ENCODE measurements at regions not wholly inside any gene's neighbourhood (a gene's known extent, or its start where the extent isn't known, plus 50 kb on each side); places are given as distances from the start of the nearest gene placed in this dataset.

DNA sequence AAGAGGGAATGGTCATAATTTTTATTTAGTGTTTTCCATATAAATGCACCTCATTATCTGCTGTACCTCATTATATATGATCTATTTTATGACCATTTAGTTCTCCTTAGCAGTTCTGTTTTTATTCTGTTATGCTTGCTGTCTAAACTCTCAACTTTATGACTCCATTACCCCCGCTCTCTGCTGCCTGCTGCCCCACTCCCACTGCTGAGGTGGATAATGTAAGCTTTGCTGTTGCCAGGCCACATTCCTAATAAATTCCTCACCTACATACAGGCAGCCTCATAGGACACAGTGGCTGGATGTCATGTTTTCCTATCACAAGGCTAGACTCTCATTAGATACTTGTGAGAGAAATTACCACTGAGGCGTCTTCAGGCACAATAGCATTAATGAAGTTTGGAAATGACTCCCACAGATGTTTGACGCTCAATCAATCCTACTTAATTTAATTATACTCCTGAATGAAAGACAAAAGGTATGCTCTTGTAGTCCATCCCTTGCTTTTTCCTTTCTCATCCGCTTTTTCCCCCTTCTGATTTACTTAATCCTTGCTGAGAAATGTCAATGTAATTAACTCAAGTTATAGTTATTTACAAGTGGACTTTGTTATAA is 497.5 kb upstream of the IGFBP7 start:
- no peaks in the 10 kb centered on the region for H4K20me1 ChIP-seq (ENCODE audit: insufficient read depth, low read length)
- H3K4me1 ChIP-seq (ENCODE audit: insufficient read depth, low read length, severe bottlenecking), result no peaks in the 10 kb centered on the region
- H3K27ac ChIP-seq (ENCODE audit: low read depth, low read length, poor library complexity, severe bottlenecking), result no peak overlapping the region
- no peak overlapping the region for H3K9ac ChIP-seq (ENCODE audit: low read length)
- no peaks in the 10 kb centered on the region for H3K79me2 ChIP-seq (ENCODE audit: insufficient read depth, low read length)
- no peaks in the 10 kb centered on the region for H3F3A ChIP-seq (ENCODE audit: insufficient read depth, low read length)
- H3K4me3 ChIP-seq (ENCODE audit: low read depth, low read length, poor library complexity, severe bottlenecking), result no peak overlapping the region
- no peaks in the 10 kb centered on the region for H3K27me3 ChIP-seq (ENCODE audit: insufficient read depth, low read length)
- TF ChIP-seq, protein P1, sequence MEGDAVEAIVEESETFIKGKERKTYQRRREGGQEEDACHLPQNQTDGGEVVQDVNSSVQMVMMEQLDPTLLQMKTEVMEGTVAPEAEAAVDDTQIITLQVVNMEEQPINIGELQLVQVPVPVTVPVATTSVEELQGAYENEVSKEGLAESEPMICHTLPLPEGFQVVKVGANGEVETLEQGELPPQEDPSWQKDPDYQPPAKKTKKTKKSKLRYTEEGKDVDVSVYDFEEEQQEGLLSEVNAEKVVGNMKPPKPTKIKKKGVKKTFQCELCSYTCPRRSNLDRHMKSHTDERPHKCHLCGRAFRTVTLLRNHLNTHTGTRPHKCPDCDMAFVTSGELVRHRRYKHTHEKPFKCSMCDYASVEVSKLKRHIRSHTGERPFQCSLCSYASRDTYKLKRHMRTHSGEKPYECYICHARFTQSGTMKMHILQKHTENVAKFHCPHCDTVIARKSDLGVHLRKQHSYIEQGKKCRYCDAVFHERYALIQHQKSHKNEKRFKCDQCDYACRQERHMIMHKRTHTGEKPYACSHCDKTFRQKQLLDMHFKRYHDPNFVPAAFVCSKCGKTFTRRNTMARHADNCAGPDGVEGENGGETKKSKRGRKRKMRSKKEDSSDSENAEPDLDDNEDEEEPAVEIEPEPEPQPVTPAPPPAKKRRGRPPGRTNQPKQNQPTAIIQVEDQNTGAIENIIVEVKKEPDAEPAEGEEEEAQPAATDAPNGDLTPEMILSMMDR (IDR thresholded peaks at IDR 0.05; ENCODE audit: low read length), result no peak
- no peak for TF ChIP-seq EZH2 (IDR thresholded peaks at IDR 0.05; ENCODE audit: borderline replicate concordance, low read length)
- H3K36me3 ChIP-seq (ENCODE audit: insufficient read depth, low read length), result no peaks in the 10 kb centered on the region
- H3K9me2 ChIP-seq (ENCODE audit: low read depth, low read length), result no peaks in the 10 kb centered on the region
- no peak overlapping the region for H2AFZ ChIP-seq (ENCODE audit: low read length)
- no peak overlapping the region for H3K4me2 ChIP-seq (ENCODE audit: low read length)
- no peaks in the 10 kb centered on the region for H3K9me3 ChIP-seq (ENCODE audit: low read length)

DNA sequence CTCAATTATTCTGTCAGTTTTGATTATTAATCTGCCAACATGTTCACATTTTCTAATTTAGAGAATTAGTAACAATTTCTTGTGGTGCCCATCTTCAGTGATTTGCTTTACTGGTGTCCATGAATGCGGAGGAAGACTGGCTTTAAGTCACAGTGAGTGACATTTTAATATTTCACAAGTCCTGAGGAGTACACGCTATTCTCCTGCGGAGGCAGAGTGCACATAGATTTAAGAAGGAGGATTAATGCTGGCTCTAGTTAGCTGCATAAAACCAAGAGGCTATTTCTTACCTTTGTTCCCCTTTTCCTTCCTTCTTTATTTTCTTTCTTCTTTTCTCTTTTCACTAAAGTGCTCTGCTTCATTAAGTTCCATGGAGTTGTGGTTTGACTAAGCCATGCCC is 495.2 kb upstream of the IGFBP7 start:
- no peaks in the 10 kb centered on the region for H3K9me2 ChIP-seq (ENCODE audit: low read depth, low read length)
- H3K79me2 ChIP-seq (ENCODE audit: insufficient read depth, low read length), result no peaks in the 10 kb centered on the region
- TF ChIP-seq, protein P1 (IDR thresholded peaks at IDR 0.05; ENCODE audit: low read length), result no peak
- TF ChIP-seq EZH2 (IDR thresholded peaks at IDR 0.05; ENCODE audit: borderline replicate concordance, low read length), result no peak
- no peak overlapping the region for H2AFZ ChIP-seq (ENCODE audit: low read length)
- H3K27me3 ChIP-seq (ENCODE audit: insufficient read depth, low read length), result no peaks in the 10 kb centered on the region
- no peaks in the 10 kb centered on the region for H3K36me3 ChIP-seq (ENCODE audit: insufficient read depth, low read length)
- no peak overlapping the region for H3K27ac ChIP-seq (ENCODE audit: low read depth, low read length, poor library complexity, severe bottlenecking)
- H3K4me1 ChIP-seq (ENCODE audit: insufficient read depth, low read length, severe bottlenecking), result no peaks in the 10 kb centered on the region
- H3F3A ChIP-seq (ENCODE audit: insufficient read depth, low read length), result no peaks in the 10 kb centered on the region
- no peak overlapping the region for H3K4me3 ChIP-seq (ENCODE audit: low read depth, low read length, poor library complexity, severe bottlenecking)
- H3K9ac ChIP-seq (ENCODE audit: low read length), result no peak overlapping the region
- H4K20me1 ChIP-seq (ENCODE audit: insufficient read depth, low read length), result no peaks in the 10 kb centered on the region
- H3K4me2 ChIP-seq (ENCODE audit: low read length), result no peak overlapping the region
- H3K9me3 ChIP-seq (ENCODE audit: low read length), result no peaks in the 10 kb centered on the region

GRCh38 chr4:57602141-57602540 is 492.0 kb upstream of the IGFBP7 start:
- H3K36me3 ChIP-seq (ENCODE audit: insufficient read depth, low read length), result no peaks in the 10 kb centered on the region

More at GRCh38 chr4:57602141-57602540, 492.0 kb upstream of the IGFBP7 start:
- no peaks in the 10 kb centered on the region for H3K9me2 ChIP-seq (ENCODE audit: low read depth, low read length)
- H3K79me2 ChIP-seq (ENCODE audit: insufficient read depth, low read length), result no peaks in the 10 kb centered on the region
- H3K9ac ChIP-seq (ENCODE audit: low read length), result no peak overlapping the region
- H4K20me1 ChIP-seq (ENCODE audit: insufficient read depth, low read length), result no peaks in the 10 kb centered on the region
- no peaks in the 10 kb centered on the region for H3K27me3 ChIP-seq (ENCODE audit: insufficient read depth, low read length)
- H2AFZ ChIP-seq (ENCODE audit: low read length), result no peak overlapping the region
- no peak overlapping the region for H3K4me3 ChIP-seq (ENCODE audit: low read depth, low read length, poor library complexity, severe bottlenecking)
- H3K27ac ChIP-seq (ENCODE audit: low read depth, low read length, poor library complexity, severe bottlenecking), result no peak overlapping the region
- H3K4me2 ChIP-seq (ENCODE audit: low read length), result no peak overlapping the region
- H3K9me3 ChIP-seq (ENCODE audit: low read length), result no peaks in the 10 kb centered on the region
- no peak for TF ChIP-seq EZH2 (IDR thresholded peaks at IDR 0.05; ENCODE audit: borderline replicate concordance, low read length)
- TF ChIP-seq, protein P1 (IDR thresholded peaks at IDR 0.05; ENCODE audit: low read length), result no peak
- no peaks in the 10 kb centered on the region for H3F3A ChIP-seq (ENCODE audit: insufficient read depth, low read length)
- H3K4me1 ChIP-seq (ENCODE audit: insufficient read depth, low read length, severe bottlenecking), result no peaks in the 10 kb centered on the region

Data from OCI-LY1 (cell line).